Stimulated activated CD4-positive, alpha-beta T cell treated with anti-CD3 and anti-CD28 coated beads, Interleukin-1b, Interleukin-23, amount 100 ng/mL, for 1 hour (primary cell): ENCODE measurements at regions not wholly inside any gene's neighbourhood (a gene's known extent, or its start where the extent isn't known, plus 50 kb on each side); places are given as distances from the start of the nearest gene placed in this dataset.
"Not testable (repeated sequence)": the region's sequence is repeated elsewhere in the genome, so short reads cannot be mapped to it uniquely, and the experiment has no call there.

Experiments used
- DNase-seq, 2 donors: peaks; one replicate each; pipeline ENCODE4 v3.0.0-alpha.2; 2020; ENCODE audit warnings: low read depth in 2 of 2

DNA sequence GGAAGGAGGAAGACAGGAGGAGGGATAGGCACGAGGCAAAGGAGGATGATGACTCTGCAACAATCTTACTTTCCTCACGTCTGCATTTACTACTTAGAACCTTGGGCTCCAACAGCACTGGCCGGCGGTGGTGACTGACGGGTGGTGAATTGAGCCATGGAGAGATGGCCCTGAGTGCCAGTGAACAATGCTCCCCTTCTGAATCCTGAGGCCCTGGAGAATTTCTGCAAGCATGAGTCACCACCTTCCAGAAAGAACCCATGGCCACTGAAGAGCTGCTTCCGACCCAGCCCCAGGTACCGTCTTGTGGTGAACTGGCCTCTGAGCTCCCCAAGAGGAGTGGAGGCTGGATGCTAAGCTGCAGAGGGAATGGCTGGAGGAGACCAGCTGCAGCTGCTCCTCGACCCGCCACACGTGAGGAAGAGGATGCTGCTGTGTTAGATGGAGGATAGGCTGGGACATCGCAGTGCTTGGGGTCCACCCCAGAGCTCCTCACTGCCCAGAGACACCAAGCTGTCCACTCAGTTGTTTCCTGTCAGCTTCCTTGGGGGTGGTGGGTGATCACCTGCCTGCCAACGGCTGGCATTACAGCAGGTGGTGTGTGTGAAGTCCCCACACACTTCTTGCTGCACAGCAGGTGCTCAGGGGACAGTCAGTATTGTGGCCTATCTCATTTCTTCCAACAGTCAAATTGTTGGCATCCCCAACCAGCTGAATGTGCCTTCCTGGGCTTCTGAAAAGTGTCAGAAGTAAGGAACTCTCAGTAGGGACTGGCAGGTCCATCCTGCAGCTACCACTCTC is 186.5 kb upstream of the ID2 start:
- DNase-seq = no peak

DNA sequence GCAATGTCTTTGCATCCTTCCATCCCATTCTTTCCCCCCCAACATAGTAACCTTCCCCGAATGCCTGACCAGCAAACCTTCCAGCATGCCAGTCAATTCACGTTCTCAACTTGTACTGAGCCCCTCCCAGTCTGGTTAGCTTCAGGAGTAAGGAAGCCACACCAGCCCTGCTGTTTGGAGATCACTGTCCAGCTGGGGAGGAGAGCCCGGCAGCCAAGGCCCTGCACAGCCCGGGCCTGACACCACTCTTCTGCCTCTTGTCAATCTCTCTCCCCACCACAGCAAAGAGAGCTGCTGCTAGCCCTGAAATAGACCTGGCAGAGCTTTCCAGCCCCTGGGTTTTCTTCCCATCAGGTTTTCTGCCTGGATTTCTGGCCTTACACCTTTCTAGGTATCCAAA is 185.8 kb upstream of the ID2 start:
- no peak for DNase-seq

DNA sequence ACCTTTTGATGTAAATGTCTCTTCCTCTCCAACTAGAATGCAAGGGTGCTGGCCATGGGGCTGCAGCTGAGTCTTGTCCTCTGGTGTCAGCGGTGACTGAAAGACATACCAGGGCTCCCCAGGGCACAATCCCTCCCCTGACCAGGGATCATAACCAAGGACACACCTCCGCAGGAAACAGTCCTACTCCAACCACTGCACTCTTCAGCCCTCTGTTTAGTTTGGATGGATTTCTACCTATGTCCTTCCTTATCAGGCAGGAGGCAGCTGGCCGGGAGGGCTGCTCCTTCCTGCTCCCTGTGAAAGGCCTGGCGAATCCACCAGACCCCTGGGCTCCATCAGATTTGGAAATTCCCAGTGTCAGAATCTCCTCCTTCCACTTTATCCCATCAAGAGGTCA is 185.2 kb upstream of the ID2 start:
- no peak for DNase-seq

DNA sequence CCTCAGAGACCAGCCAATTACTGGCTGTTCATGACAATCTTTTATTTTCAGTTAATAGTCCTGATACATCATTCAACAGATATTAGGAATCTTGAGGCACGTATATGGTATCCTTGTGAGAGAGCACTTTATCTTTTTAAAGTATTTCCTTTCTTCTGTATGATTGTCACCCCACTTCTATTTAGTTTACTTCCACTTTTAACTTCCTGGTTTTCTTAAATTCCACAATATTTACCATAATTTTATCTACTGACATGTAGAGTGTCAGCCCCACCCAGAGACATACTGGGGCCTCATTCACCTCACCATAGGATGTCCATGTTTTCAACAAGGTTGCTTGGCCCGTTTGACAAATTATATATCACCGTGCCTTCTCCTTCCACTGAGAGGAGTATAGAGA is 182.9 kb upstream of the ID2 start:
- DNase-seq = no peak

DNA sequence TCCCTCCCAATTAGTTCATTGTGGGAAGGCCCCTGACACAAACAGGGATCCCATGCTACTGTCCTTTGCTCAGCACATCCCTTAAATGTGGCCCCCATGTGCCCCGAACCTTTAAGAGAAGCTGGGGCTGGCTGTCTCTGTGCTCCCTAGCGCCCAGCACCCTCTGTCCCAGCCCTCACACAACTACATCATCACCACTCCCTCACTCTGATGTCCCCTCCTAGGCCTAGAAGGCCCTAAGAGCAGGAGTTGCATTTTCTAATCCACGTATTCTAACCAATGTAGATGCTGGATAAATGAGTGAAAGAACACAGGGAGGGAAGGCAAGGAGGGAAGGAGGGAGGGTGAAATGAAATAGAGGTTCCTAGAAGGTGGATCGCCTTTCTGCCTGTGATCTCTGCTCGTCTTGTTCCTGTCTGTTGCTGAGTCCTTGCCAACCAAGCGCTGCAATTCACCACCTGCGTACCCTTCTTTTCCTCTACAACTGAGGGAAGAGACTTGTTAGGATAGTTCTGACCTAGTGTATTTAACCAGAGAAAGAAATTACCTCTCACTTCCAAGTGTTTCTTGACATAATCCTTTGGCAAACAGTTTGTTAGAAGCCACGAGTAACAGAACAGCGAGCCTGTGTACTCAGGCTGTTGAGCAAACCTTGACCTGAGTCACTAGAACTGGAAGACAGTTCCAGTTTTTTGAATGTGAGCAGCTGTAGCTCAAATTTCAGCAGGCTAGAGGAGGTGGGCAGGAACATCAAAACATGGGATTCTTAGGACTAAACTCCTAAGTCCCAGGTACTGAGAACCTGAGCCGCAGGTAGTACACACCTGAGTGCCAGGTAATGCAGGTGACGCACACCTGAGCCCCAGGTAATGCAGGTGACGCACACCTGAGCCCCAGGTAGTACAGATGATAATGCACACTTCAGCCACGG is 181.5 kb upstream of the ID2 start:
- DNase-seq = no peak

DNA sequence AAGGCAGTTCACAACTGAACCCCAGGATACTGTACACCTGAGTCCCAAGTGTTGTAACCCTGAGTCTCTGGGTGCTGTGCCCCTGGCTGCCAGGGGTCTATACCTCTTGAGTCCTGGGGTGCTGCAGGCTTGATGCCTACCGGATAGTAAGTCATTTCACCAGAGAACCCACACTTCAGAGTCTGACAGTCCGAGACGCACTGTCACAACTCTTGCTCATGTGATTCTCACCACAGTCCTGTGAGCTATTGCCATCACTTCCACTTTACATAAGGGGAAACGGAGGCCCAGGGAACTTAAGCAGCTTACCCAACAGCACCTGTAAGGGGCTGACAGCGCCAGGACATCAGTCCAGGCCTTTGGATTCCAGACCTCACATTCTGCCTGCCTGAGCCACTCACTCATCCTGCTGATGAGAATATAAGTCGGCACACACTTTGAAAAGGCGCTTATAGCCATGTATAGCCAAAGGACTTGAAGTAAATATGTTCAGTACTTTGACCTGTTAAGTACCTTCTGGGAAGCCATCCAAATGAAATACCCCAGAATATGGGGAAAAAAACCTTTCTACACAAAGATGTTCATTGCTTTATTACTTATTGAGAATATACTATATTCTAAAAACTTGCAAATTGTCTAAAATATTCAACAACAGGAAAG is 180.7 kb upstream of the ID2 start:
- no peak for DNase-seq

DNA sequence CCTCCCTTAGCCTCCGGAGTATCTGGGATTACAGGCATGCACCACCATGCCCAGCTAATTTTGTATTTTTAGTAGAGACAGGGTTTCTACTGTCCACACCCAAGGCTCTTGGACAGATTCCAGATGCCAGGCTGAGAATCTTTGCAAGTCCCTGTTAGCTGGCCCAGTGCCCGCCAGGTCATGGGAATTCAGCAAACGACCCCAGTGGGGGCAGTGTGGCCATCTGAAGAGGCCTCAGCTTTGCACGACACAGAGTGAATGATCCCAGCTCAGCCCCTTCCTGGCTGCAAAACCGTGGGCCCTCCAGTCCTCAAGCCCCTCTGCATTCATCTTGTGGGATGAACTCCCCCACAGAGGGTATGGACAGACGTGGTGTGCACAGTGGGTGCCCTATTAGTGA is 179.5 kb upstream of the ID2 start:
- DNase-seq = no peak

DNA sequence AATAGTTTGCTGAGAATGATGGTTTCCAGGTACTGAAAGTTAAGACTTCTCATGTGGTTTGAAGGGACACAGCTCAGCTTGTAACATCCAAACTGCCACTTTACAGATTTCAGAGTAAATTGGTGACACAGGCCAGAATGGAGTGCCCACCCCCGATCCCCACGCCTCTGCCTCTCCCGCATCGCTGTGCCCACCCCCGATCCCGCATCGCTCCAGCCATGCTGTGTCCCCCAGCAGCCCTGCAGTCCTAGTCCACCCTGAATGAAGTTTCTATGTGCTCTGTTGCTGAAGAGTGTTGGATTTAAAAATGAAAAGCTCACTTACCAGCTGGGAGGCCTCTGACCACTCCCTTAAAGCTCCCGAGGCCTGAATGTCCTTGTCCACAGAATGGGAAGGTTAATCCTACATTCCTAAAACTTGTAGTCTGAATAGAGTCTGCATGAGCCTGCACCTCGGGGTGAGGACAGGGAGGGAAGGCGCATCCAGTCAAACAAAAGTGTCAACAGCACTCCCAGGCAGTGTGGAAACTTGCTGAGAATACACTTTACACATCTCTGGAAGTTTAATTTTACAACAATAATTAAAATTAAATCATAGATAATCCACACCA is 176.4 kb upstream of the ID2 start:
- no peak for DNase-seq

DNA sequence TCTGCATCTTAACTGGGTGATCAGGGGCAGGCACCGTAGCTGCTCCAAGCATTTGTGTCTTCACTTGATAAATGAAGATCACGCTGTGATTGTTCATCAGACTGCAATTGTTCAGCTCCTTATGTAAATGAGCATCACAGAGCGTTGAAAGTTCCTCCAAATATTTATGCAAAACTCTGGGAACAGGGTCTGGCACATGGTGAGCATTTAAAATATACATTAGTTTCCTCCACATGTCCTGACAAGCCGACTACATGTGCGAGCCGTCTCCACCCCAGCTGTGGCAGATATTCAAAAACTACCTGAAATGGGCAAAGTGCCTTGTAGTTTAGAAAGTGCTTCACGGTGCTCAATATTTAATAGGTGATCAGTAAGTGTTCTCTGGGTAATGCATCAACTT is 175.1 kb upstream of the ID2 start:
- no peak for DNase-seq

DNA sequence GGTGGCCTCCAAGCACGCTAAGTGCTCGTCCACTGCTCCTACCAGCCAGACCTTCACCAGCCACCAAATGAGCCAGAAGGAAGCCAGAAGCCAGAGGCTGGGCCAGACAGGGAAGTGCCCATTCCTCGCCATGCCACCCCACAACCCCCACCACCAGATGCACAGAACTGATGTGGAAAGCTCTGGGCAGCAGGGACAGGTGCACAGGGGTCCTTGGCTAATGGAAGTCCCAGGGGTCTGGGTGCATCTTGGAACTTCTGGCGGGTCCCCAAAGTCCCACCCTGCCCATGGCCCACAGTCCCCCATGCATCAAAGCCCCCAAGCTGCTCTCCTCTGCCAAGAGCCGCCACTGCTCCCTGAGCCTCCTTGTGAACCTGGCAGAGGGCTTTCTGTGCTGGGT is 173.1 kb upstream of the ID2 start:
- no peak for DNase-seq

DNA sequence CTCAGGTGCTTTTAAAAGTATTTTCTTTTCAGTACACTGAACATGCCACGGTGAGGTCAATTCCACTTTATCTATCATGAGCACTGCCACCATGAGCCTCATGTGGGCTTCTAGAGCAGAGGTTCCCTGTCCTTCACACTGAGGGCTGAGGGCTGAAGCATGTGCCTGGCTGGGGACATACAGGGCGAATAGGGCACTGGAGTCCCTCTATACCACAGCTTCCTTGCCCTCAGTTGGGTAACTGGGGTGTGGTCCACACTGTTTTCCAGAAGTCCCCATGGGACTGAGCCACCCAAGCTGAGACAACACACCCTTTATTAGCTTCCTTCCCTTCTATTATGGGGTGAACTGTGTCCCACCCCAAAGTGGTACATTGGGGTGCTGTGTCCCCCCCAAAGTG is 172.2 kb upstream of the ID2 start:
- DNase-seq = no peak

DNA sequence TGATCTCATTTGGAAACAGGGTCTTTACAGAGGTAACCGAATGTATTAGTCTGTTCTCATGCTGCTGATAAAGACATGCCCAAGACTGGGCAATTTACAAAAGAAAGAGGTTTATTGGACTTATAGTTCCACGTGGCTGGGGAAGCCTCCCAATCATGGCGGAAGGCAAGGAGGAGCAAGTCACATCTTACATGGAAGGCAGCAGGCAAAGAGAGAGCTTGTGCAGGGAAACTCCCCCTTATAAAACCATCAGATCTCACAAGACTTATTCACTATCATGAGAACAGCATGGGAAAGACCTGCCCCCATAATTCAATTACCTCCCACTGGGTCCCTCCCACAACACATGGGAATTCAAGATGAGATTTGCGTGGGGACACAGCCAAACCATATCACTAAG is 171.8 kb upstream of the ID2 start:
- not testable (repeated sequence) for DNase-seq

DNA sequence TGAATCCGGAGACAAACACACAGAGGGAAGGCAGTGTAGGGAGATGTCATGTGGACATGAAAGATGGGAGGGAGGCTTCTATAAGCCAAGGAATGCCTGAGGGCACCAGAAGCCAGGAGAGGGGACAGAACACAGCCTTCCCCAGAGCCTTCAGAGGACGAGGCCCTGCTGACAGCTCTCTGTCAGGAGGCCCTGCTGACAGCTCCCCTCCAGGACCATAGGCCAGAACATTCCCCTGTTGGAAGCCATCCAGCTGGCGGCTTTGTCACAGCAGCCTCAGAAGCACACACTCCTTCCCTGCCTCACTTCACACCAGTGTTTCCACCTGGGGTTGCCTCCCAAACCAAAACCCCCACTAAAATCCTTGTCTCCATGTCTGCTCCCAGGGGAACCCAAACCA is 171.3 kb upstream of the ID2 start:
- no peak for DNase-seq

DNA sequence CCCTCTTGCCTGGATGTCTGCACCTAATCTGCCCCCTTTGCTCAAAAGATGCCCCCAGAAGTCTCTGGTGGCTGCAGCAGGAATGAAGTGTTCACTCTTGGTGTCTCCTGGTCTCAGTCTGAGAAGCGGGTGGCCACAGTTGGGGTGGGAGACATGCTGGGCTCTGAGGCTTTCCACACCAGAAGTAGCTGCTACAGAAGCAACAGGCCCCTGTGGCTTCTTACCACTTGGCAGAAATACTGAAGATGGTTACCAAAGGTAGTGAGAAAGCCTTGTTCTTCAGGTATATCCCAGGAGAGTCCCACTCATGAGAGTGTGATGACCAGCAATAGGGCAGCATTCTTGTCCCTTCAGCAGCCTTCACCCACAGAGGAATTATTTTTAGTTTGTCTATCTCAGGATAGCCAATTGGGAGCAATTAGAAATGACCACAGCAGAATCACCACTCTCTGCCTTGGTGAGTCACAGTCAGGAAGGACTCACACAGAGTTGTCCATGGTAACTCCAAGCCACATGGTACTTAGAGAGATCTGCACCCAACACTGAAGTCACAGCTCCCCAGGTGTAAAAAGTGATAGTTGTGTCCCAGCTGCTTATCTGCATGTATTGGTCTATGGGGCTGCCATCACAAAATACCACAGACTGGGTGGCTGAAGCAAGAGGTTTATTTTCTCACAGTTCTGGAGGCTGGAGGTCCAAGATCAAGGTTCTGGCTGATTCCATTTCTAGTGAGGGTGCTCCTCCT is 169.8 kb upstream of the ID2 start:
- no peak for DNase-seq

DNA sequence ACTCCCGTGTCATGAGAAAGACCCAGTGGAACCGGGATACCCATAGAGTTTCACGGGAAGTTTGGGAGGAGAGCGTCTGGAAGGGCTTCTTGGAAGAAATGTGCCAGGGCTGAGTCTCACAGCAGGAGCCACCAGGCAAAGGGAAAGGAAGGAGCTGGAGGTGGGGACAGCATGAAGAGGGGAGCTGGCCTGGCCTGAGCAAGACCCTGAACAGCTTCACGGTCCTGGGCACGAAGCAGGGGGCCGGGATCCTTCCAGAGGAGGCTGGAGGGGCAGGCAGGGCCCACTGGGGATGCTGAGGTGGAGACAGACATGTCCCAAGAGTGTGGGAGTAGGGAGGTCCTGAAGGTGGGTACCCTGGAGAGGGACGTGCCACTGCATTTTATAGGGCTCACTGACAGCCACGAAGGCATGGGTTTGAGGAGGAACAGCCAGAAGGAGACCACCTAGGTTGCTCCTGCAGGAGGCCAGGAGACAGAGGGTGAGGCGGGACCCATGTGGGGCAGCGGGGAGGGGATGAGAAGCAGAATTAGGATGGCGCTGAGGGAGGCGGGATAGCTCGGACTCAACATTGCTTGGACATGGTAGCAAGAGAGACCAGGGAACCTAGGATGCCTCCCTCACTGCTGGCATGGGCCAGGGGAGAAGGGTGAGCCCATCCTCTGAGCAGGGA is 168.1 kb upstream of the ID2 start:
- DNase-seq = no peak

DNA sequence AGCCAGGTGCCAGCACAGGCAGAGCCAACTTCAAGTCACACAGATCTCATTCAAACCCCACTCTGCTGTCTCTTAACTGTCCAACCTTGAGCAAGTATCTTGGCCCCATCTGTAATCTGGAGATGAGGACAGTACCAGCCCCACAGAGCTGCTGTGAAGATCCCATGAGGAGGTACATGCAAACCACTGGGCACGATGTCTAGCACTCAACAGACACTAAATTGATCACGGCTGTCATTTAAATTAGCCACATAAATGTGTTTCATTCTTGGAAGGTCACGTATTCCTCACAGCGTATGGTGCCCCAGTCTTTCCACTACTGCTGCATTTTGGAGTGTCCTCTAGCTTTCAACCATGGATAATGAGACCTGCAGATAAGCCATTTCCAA is 167.6 kb upstream of the ID2 start:
- DNase-seq = no peak

DNA sequence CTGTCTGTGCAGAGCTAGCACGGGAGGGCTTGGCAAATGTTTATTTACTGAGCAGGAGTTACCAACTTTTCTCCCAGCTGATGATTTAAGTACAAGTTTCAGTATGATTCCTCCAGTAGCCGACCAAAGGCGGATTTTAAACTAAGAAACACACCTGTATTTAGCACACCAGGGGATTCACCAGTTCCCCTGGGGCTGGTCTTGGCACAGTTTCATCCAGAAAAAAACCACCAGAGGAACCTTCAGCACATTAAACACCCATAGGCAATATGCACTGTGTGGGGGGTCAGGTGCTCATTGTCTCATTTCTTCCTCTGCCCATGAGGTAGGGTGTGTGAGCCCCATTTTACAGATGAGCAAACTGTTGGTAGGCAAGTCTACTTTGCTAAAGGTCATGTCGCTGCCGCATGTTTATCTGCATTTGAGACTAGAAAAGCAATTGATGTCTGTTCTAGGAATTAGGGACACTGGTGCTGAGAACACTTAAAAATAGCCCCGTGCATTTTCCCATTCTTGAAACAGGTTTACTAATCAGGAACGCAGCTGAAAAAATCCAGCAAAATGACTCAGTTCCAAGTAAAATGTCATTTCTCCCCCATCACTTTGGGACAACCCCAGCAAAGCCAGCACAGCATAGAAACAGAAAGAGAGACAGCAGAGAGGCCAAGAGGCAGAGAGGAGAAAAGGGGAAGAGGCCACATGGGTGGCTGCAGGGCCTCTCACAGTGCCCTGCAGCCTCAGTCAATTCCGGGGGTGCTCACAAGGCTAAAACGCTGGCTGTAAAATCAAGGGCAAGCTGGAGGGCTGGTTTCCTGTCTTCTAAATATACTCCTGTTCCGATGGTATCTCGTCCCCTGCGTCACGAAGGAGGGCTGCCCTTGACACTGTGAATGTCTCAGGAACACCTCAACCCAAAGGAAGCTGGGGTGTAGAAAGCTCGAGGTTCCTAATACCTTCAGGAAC is 166.8 kb upstream of the ID2 start:
- peak; percentile 9 to 26 for DNase-seq

DNA sequence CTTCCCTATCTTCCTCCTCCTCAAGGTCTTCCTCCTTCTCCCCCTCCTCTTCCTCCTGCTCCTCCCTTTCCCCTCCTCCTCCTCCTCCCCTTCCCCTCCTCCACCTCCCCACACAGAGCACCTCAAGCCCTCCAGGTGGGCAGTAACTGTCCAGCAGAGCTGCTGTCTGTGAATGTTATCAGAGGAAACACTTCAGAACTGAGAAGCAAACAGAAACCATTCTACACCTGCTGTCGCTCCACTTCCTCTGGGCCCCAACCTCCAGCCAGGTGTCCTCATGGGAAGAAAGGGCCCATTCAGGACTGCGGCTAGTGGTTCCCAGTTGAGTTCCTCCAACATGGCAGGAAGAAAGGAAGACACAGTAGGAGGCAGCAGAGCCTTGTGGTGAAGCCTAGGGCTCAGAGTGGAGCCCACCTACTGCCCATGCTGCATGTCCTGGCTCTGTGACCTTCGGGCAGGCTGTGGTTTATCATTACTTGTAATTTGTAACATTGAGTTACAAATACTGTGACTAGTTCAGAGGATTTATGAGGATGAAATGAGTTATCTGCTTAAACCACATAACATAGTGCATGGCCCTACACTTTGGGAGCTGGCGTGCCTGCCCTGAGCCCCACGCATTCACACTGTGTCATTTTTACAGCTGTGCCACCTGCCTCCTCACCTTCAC is 165.9 kb upstream of the ID2 start:
- no peak for DNase-seq

DNA sequence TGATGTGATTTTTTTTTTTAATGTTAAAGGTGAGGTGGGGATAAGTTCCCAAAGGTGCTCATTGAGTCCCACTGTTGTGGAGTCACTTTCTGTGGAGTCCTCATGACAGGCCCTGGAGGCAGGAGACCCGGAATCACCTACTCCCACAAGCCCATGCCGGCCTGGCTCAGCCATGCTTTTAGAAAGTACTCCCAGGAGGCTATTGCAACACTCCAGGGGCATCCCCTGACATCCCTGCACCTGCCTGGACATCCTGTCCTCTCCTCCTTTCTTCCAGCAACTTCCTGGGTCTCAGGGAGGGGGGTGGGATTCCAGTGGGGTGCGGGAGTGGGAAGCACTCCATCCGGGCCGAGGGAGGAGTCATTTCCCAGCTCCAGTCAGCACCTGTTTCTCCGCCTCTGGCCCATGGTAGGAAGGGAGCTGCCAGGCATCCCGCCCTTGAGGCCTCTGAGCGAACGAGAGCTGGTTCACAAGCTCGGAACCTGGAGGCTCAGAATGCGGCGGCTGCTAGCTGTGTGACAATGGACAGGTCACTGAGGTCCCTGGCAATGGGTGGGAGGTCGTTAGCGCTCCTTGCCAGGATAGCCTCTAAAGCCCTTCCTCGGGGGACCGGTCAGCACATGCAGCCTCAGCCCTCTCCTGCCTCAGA is 163.9 kb upstream of the ID2 start:
- no peak for DNase-seq
